ENCODE measurements at regions not wholly inside any gene's neighbourhood (a gene's known extent, or its start where the extent isn't known, plus 50 kb on each side); places are given as distances from the start of the nearest gene placed in this dataset.

DNA sequence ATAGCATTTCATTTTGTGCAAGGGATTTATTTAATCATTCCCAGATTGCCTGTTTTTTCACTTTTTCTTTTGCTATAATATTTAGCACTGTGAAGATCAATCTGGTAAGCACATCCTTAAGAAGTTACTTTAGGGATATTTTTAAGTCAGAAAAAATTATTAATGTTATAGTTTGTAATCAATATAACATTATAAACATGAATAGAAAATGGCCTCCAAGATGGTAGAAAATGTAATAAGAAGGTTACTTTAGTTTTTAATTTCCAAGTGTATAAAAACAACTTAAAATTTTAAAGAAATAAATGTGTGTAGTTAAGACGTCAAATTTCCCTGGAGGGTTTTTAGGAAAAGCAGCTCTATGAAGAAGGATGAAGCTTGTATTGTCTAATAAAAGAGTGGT lies 81.9 kb upstream of the SERPINE2 start:
- TF ChIP-seq, protein P1, sequence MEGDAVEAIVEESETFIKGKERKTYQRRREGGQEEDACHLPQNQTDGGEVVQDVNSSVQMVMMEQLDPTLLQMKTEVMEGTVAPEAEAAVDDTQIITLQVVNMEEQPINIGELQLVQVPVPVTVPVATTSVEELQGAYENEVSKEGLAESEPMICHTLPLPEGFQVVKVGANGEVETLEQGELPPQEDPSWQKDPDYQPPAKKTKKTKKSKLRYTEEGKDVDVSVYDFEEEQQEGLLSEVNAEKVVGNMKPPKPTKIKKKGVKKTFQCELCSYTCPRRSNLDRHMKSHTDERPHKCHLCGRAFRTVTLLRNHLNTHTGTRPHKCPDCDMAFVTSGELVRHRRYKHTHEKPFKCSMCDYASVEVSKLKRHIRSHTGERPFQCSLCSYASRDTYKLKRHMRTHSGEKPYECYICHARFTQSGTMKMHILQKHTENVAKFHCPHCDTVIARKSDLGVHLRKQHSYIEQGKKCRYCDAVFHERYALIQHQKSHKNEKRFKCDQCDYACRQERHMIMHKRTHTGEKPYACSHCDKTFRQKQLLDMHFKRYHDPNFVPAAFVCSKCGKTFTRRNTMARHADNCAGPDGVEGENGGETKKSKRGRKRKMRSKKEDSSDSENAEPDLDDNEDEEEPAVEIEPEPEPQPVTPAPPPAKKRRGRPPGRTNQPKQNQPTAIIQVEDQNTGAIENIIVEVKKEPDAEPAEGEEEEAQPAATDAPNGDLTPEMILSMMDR (IDR thresholded peaks at IDR 0.05) = no peak
- no peak for TF ChIP-seq POLR2A (IDR thresholded peaks at IDR 0.05)

Measured in right lobe of liver (tissue), 4 donors.